Amniotic stem cell (primary cell): ENCODE measurements at regions not wholly inside any gene's neighbourhood (a gene's known extent, or its start where the extent isn't known, plus 50 kb on each side); places are given as distances from the start of the nearest gene placed in this dataset.

Source experiments
- DNase-seq: peaks from one replicate; lab custom pipeline; 2025; lab: John Stamatoyannopoulos, UW

DNA sequence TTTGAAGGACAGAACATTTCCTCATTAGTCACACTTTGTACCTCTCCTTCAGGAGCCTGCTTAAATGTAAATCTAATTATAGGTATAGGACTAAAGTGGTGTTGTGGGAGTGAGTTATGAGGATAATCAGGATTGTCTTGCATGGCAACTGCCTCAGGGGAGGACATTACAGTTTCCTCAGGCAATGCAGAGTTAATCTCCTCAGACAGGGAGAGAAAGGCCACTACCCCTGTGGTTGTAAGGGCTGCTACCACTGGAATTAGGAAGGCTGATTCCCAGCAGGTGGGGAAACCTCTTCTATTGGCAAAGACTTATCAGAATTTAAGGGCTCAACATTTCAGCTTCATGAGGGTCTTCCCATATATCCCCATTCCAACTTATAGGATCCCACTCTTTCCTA is 286.8 kb upstream of the PBX1 start:
- DNase-seq = no peak

DNA sequence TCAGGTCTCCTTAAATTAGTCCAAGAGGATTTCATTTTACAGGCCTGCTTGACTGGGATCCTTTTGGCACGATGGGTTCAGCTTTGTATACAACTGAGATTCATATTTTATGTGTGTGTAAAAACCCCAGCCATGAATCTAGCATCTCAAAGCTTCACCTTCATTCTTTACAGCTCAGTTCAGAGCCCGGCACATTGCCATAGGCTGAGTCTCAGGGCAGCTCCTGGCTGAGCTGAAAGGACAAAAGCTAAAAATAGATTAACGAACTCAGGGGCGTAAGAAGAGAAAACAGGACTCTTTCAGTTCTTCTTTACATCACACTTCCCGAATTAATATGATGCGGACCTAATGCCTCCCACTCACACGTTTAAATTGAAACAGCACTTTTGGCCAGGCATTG is 262.8 kb upstream of the PBX1 start:
- DNase-seq = no peak

DNA sequence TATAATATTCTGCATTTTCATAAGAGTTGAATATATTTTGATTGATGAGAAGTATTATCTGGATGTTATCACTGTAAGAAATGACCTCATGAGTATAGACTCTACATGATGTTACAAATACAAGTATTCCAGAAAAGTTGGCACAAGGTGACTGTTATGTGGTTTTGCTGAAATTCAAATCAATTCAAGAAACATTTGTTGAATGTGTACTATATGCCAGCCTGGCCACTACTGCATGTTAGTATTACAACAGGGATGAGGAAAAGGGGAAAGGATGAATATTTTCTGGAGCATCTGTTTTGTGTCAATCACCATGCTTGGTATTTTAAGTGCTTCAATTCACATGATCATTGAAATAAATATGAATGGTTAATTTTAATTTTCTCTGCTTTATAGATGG is 250.9 kb upstream of the PBX1 start:
- DNase-seq = no peak

DNA sequence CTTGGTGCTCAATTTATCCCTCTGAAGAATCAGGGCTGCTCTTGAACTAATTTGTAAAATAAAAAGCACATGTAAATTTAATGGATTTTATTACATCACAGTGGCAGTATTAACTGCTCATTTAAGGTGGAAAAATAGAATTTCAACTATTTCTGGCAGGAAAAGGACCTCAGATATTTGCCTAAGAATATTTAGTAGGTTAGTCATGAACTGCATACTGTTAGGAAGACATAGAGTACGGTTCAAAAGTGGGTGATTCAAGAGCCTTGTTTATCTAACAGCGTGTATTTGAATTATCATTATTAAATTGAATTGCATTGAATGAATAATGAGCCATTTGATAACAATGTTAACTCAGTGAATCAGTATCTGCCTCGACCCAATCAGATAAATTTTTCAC is 248.8 kb upstream of the PBX1 start:
- no peak for DNase-seq

DNA sequence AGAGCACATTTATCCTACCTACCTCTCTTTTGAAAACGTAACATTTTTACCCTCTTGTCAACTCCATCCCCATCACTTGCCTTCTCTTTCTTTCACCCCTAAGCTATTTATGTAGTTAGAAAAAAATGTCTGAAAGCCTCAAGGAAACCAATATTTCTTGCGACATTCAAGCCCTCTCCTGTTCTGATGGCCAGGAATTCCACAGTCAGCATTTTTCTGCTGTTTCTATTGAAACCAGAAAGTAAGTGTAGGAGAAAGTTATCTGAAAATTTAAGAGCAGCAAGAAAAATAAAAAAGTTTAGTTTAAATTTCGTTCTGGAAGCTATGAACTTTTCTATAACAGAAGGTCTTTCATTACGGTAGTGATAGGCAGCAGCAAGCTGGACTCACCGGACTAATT is 247.6 kb upstream of the PBX1 start:
- no peak for DNase-seq

DNA sequence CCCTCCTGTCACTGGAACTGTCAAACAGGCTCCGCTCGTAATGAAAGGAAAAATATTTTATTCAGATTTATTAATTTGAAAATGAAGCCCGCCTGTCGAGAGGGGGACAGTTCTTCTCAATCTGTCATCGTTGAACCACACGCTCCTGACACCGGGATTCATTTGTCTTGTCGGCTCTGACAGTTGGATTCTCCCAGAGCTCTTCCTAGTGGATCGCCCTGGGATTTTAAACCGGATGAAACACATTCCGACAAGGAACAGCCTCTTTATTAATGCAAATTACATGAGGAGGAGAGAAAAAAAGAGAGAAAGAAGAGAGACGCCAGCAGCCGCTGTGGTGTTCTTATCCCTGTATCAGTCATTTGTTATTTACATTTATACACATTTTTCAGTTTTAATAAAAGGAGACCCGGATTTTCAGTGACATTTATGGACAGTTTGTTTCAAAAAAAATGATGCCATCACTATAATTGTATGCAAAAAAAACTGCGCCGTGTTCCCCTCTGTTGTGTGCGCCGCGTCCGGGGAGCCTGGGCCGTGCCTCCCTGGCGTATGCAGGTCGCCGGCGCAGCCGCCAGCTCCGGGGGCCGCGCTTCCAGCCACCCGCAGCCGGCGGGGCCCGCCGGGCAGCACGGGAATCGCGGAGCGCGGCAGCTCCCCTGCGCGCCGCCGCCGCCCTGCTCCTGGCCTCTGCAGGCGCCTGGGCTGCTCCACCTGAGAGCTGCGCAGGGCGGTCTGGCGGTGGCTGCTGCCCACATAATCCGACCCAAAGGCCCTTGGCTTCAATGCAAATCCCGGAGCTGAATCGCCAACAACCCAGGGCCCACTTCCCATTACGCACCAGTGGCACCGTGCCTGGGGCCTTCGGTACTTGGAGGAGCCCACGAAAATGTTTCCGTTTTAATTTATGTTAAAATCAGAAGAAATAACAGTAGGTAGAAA is 237.9 kb upstream of the PBX1 start:
- DNase-seq = no peak

DNA sequence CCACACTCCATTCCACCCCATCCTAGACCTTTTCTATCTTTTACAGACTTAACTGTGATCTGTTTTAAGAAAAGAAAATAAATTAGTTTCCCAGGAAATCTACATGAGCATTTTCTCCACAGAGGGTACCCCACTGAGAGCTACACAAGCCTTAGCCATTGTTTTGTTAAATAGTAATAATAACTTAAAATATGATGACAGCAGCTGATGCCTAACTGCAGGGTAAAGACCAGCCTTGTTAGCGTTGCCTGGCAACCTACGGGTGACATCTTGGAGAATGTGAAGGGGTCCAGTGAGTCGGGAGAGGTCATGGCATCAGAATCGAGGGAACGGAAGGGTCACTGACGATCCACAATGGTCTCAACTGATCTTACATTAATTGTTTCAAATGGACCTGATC is 233.2 kb upstream of the PBX1 start:
- no peak for DNase-seq

DNA sequence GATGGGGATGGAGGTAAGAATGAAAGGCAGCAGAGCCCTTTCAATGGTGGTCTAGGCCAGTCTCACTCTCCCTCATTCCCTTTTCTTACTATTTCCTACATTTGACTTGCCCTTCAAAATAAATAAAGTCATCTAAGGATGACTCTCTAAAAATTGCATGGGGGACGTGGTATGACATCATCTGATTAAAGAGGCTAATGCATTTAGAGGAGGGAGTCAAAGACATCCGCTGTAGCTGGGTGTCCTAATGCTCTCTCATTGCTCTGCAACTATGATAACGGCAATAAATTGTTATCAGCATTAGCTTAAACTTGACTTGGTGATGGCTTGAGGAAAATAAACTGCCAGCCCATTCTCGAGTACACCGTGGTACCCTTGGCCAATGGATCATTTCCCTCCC is 225.6 kb upstream of the PBX1 start:
- no peak for DNase-seq

DNA sequence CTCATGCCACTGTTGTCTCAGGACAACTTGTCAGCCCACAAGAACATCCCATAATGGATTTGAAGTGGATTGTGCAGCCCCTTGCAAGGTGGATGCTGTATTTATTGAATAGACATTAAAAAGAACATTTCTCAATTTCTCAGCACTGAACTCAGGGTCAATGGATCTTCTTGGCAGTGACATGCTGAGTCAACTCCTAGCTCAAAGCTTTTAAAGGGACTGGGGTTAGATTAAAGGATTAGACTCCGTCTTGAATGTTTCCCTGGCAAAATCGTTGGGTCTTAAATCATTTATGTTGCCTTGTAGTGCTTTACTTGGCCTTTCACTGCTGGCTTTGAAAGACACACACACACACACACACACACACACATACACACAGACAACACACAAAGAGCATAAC is 221.6 kb upstream of the PBX1 start:
- DNase-seq = no peak

DNA sequence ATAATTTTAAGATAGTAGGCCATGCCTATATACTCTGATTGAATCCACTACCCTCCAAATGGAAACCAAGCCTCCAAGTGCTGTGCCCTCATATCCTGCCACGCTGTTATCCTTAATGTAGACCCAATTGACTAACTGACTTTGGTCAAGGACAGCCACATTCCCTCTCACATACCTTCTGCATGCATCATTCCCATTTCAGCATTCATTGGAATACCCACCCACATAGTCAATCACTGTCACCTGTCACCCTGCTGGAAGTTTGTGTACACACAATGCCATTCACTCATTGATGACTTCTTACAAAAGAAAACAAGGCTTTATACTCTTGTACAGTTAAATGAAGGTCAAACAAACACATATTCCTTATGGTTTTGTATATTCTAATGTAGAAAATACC is 221.1 kb upstream of the PBX1 start:
- DNase-seq = no peak

DNA sequence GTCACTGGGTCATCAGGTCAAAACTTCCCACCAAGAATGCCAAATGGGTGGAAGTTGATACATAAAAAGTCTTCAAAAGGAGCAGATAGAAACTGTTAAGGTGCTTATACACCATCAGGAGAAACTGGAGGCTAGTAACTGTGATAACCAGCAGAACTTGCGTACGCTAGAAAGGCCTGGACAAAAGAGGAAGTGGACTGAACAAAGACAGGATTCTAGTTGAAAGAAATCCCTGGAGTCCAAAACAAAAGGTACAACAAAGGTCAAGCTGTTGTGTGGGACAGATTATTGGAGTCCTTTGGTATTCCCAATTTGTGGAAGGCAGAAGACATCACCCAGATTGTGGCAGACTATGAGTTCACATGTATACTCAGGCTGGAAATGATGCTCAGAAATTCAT is 215.8 kb upstream of the PBX1 start:
- DNase-seq = no peak

DNA sequence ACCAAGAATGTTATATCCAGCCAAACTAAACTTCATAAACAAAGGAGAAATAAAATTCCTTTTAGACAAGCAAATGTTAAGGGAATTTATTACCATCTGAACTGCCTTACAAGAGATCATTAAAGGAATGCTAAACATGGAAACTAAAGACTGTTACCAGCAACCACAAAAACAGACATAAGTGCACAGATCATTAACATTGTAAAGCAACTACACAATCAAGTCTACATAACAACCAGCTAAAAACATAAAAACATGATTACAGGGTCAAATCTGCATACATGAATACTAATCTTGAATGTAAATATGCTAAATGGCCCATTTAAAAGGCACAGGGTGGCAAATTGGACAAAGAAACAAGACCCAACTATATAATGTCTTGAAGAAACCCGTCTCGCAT is 211.0 kb upstream of the PBX1 start:
- no peak for DNase-seq

DNA sequence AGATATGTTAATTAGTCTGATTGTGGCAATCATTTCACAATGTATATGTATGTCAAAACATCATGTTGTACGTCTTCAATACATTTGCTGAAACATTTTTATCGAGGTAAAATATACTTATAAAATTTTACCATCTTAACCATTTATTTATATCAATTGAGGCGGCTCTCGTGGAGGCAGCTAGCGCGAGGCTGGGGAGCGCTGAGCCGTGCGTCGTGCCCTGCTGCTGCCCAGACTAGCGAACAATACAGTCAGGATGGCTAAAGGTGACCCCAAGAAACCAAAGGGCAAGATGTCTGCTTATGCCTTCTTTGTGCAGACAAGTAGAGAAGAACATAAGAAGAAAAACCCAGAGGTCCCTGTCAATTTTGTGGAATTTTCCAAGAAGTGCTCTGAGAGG is 202.5 kb upstream of the PBX1 start:
- no peak for DNase-seq

DNA sequence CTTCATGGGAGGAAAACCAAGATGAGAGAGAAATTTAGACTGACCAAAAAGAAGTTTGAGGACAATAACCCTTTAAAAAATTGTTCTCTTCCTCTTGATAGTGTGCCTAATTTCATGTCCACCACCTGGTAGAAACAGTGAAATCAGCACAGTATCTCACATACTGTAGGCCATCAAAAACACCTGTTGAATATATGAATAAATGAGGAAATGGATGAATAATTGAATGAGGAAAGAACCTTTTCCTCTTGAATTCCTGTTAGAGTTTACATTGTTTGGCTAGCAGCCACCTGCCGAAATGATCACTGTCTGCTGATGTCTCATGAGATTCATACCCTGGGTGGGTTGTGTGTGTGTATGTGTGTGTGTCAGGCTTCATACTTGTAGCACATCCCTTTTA is 198.7 kb upstream of the PBX1 start:
- DNase-seq = no peak

DNA sequence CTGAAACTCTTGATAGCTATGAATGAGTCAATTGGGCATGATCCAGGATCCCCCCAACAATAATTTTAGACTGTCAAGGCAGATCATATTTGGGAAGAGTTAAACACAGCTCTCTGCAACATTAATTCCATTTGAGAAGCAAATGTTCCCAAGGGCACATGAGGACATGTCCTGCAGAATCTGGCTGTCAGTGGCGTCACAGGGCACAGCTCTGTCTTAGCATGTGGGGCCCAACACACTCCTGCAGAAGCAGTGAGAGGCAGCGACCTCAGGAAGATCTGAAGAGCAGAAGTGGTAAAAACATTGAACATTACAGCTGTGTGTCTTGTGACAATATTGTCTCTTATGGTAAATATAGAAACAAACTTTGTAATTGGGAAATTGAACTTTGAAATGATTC is 197.1 kb upstream of the PBX1 start:
- DNase-seq = no peak

DNA sequence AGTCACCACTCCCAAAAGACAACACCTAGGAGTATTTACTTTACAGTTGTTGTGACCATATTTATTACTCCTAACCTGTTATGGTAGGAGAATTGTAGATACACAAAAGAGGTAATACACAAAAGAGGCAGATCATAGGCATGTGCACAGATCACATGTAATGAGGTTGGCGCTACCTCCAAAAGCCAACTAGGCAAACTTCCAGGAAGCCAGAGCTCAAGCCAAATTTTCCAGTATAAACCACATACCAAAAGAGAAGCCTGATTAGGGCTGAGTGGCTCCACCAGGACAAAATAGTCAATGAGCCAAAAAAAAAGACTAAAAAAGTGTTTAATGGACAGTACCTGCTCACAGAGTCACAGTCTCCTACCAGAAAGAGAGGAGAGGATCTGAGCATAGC is 195.0 kb upstream of the PBX1 start:
- no peak for DNase-seq

DNA sequence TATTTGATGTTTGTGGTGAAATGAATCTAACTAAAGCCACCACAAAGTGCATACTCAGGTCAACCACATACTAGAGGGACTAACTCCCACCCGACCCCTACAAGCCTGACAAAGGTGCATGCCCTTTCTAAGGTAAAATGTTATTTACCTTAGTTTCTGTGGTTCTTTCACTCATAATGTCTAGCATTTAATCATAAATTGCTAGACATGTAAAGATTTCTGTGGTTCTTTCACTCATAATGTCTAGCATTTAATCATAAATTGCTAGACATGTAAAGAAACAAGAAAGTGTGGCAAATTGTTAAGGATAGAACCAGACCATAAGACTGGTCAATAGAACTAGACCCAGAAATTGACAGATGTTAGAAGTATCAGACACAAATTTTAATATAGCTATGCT is 193.0 kb upstream of the PBX1 start:
- no peak for DNase-seq

DNA sequence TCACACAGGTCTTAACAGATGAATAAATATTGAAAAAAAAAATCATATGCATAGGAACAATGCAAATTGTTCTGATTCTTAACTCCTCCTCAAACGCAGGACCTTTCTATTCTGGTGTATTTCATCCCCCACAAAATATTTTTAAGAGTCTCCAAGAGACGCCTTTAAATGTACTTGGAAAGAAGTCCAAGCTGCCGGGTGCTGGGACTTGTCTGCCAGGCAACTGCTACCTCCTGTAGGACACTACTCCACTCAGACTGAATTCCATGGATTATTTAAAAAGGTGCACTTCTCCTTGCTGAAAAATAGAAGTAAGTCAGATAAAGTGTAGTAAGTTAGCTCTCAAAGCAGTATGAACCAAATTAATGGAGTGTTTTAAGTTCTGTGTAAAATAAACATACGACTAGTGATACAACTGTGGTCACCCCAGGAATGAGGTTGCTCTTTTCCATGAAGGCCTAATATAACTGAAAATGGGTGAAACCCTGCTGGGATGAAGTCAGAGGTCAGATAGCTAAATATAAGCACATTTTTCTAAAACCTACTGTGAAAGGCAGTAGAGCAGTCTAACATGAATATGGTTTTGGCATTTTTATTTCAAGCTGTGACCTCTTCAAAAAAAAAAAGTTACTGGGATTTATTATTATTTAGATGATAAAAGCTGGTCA is 189.2 kb upstream of the PBX1 start:
- DNase-seq = no peak

DNA sequence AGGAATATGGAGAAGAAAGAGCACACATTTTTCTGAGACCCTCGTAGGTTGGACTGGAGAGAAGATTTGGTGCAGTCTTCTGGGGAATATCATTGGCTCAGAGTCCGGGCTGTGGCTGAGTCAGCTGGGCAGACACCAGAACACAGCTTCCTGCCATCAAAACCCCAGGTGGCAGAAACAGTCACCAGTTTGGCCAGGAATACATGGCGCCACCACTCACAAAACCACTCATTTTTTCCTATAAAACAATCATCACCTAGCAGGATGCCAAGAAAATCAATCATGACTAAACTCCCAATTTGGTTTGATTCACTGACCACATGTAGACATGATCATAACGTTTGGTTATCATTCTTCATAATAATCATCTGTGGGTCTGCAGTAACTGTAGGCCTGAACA is 178.1 kb upstream of the PBX1 start:
- no peak for DNase-seq

DNA sequence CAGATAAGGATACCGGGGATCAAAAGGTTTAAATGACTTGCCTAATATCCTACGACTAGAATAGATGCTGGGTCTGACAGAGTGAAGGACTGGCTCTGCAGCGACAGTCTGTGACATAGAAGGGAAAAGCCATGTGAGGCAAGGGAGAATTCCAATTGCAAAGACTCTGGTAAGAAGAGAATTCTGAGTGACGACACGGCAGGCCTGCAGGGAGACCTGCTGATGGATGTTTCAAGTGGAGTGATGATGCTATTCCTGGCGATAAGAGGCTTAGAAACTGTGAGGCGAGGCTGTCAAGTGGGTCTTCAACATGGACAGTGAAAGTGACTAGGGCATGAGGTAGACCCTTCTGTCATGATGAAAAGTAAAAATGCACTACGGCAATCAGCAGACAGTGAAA is 176.6 kb upstream of the PBX1 start:
- DNase-seq = no peak

DNA sequence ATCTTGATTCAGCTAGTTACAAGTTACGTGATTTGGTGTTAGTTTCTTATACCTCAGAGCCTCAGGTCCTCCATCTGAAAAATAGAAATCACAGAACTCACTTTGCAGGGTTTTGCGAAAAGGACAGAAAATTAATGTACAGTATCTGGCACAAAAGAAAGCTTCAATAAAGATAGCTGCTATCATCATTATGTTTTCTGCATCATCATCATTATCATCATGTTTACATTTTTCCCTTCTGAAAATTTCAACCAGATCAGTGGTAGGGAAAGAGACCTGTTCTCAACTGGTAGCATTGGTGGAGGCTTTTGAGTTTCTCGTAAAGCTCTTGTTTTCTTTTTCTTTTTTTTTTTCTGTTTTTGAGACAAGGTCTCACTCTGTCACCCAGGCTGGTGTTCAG is 174.7 kb upstream of the PBX1 start:
- no peak for DNase-seq

DNA sequence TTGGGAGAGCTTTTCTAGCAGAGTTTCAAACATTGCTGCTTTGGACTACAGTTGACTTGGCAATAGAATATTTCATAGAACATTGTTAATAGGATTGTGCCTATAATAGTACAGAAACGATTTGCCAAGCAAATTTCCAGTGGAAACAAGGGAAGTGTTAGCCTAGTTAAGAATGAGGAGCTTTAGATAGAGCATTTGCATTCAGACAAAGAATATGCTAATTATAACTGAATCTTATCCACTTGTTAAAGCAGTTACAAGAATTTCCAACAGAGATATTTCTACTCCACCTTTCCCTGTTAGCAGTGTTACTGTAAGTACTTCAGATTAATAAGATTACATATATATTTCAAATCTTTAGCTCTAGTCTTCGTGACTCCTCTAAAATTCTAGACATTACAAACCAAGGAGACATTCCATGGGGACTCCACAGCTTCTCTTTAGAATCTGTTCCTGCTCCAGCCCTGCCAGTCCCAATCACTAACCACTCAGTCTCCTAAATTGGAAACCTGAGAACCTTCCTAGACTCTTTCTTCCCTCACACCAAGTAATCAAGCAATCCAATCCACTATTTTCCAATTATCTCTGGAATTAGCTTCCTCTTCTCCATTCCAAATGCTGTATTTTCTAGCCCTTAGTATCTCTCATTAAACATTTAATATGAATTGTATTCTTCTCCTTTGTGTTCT is 141.8 kb upstream of the PBX1 start:
- DNase-seq = no peak

DNA sequence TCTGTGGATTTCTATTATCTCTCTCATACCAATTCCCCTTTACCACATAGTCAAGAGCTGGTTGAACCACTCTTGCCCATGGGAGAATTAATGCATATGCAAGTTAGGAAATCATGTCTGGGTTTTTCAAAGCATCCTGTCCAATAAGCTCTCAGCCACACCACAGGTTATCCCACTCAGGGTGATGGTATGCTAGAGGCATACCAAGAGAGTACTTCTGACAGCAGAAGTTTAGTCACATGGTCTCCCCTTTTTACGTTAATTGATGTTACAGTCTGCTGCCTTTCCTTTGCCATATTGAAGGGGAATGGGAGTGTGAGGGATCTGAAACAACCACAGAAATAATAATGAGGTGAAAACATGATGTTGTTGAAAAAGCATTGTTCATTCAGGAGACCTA is 135.8 kb upstream of the PBX1 start:
- no peak for DNase-seq
